Tibial nerve (tissue), 4 donors: ENCODE measurements at regions not wholly inside any gene's neighbourhood (a gene's known extent, or its start where the extent isn't known, plus 50 kb on each side); places are given as distances from the start of the nearest gene placed in this dataset.

ENCODE experiments used
- DNase-seq, 2 donors: peaks; one replicate each; pipeline ENCODE4 v3.0.0-alpha.2; 2019; ENCODE audit warnings: low spot score in 2 of 2
- H3K27ac ChIP-seq, 4 donors: fragments of 200-600 bp; sonication (generic) in 3 of 4; one replicate each; pipeline ENCODE4 v1.5.1; 2017 to 2019; ENCODE audit warnings: mild to moderate bottlenecking in 1 of 4
- H3K27me3 ChIP-seq, 2 donors: fragments of 200-600 bp; sonication (generic) in 1 of 2; one replicate each; pipeline versions ENCODE4 v1.5.1 to v1.6.0; 2017 to 2019
- H3K36me3 ChIP-seq, 3 donors: fragments of 200-600 bp; sonication (generic); one replicate each; pipeline ENCODE4 v1.5.1; 2018 to 2019
- H3K4me1 ChIP-seq, 4 donors: fragments of 200-600 bp; sonication (generic) in 3 of 4; one replicate each; pipeline ENCODE4 v1.5.1; 2017 to 2019
- H3K4me3 ChIP-seq, 4 donors: fragments of 200-600 bp; sonication (generic) in 3 of 4; one replicate each; pipeline ENCODE4 v1.5.1; 2017 to 2019; ENCODE audit warnings: mild to moderate bottlenecking in 1 of 4, moderate library complexity in 1 of 4
- H3K9me3 ChIP-seq, 4 donors: fragments of 200-600 bp; sonication (generic) in 3 of 4; one replicate each; pipeline ENCODE4 v1.5.1; 2017 to 2019
- CTCF ChIP-seq, 5 experiments: fragments of 200-600 bp in 3 of 5; fragments of 450-650 bp in 2 of 5; sonication (generic) in 3 of 5; IDR thresholded peaks; one replicate each; pipeline ENCODE4 v1.5.1; 2016 to 2019; ENCODE audit warnings: antibody characterized with exemption in 5 of 5, mild to moderate bottlenecking in 3 of 5, moderate library complexity in 2 of 5
- EP300 ChIP-seq, 2 donors: sonication (generic); formaldehyde crosslinking; IDR thresholded peaks; one replicate each; pipeline ENCODE4 v1.6.1; 2017; ENCODE audit warnings: antibody characterized with exemption in 2 of 2, mild to moderate bottlenecking in 1 of 2
- POLR2A ChIP-seq, 2 donors: fragments of 450-650 bp; IDR thresholded peaks; one replicate each; pipeline ENCODE4 v1.6.1; 2017; ENCODE audit warnings: antibody characterized with exemption in 2 of 2, mild to moderate bottlenecking in 2 of 2, moderate library complexity in 2 of 2
- WGBS, 2 donors: methylation state at CpG; one replicate each; pipeline ENCODE4 v1.1.5; 2018; 5-methylcytosine and 5-hydroxymethylcytosine counted together

- TF ChIP-seq EP300 (IDR thresholded peaks at IDR 0.05) = no peak
- no peak for TF ChIP-seq POLR2A (IDR thresholded peaks at IDR 0.05)
- TF ChIP-seq CTCF (IDR thresholded peaks at IDR 0.05) = no peak
- Histone ChIP-seq H3K9me3 (no peaks in the 10 kb centered on the region), H3K4me1 (no peaks in the 10 kb centered on the region), H3K27me3 (no peaks in the 10 kb centered on the region), H3K4me3 (no peak overlapping the region), H3K27ac (no peak overlapping the region), H3K36me3 (no peaks in the 10 kb centered on the region)
- no peak for DNase-seq
- 79 to 83% methylated on average over 3 of the region's 3 CpGs for WGBS, 2 donors
These were observed 230.1 kb downstream of the BARHL2 start for GRCh38 chr1:90486996-90487395.

GRCh38 chr1:90486134-90486824 is 230.8 kb downstream of the BARHL2 start:
- Histone ChIP-seq H3K36me3 (no peaks in the 10 kb centered on the region), H3K27me3 (no peaks in the 10 kb centered on the region), H3K27ac (no peak overlapping the region), H3K4me1 (no peaks in the 10 kb centered on the region), H3K4me3 (no peak overlapping the region), H3K9me3 (no peaks in the 10 kb centered on the region)
- 69 to 85% methylated on average over 1 of the region's 1 CpG for WGBS, 2 donors
- TF ChIP-seq CTCF (IDR thresholded peaks at IDR 0.05) (no peak), POLR2A (IDR thresholded peaks at IDR 0.05) (no peak), EP300 (IDR thresholded peaks at IDR 0.05) (no peak)
- DNase-seq = no peak

DNA sequence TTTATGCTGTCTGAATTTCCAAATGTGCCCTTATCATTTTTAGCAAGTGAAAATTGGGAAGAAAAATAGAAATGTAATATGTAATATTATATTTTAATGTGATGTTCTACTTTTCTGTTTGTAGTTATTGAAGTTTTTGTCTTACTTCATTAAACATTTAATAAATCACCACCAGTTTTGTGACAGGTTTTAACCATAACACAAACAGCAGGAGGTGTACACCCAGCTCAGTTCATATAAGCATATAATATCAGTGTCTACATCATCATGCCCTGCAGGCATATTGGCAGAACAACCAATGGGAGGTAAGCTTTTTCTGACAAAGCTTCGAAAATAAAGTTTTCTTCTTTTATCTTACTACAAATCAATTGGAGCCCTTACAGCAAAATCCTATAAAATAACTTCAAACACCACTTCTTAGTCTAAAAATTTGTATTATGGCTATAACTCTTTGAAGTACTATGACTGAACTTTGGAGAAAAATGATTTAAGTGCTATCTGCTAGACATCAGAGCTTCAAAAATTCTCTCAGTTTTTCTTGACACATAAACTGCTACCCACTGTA is 236.7 kb downstream of the BARHL2 start:
- Histone ChIP-seq H3K27me3 (no peaks in the 10 kb centered on the region), H3K27ac (no peak overlapping the region), H3K9me3 (no peaks in the 10 kb centered on the region), H3K4me3 (no peak overlapping the region), H3K4me1 (no peaks in the 10 kb centered on the region), H3K36me3 (no peaks in the 10 kb centered on the region)
- no peak for DNase-seq
- WGBS, 2 donors = 83 to 88% methylated on average over 1 of the region's 1 CpG
- no peak for TF ChIP-seq POLR2A (IDR thresholded peaks at IDR 0.05)
- TF ChIP-seq CTCF (IDR thresholded peaks at IDR 0.05) = no peak
- no peak for TF ChIP-seq EP300 (IDR thresholded peaks at IDR 0.05)

DNA sequence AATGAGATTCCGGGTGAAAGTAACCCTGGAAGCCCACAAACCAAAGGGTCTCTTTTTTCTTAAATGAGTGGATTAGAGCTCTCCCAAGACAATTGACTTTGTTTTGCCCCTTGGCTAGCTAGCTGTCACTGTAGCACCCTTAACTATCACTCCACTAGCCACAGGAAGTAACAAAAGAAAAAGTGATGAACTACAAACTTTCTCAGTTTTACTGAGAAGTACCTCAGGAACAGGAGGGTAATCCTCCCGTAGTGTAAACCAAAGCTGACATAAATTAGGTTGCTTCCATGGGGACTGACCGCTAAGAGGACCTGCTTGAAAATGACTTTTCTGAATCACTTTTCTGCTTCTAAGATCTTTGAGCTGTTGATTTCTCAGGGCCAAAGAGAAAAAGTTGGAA is 240.1 kb downstream of the BARHL2 start:
- Histone ChIP-seq H3K4me3 (no peak overlapping the region), H3K4me1 (no peaks in the 10 kb centered on the region), H3K27me3 (no peaks in the 10 kb centered on the region), H3K27ac (no peak overlapping the region), H3K36me3 (no peaks in the 10 kb centered on the region), H3K9me3 (no peaks in the 10 kb centered on the region)
- WGBS, 2 donors = 82 to 88% methylated on average over 3 of the region's 3 CpGs
- DNase-seq = no peak
- TF ChIP-seq CTCF (IDR thresholded peaks at IDR 0.05) (no peak), POLR2A (IDR thresholded peaks at IDR 0.05) (no peak), EP300 (IDR thresholded peaks at IDR 0.05) (no peak)

GRCh38 chr1:90476411-90476810 is 240.7 kb downstream of the BARHL2 start:
- DNase-seq = no peak
- Histone ChIP-seq H3K9me3 (no peaks in the 10 kb centered on the region), H3K27me3 (no peaks in the 10 kb centered on the region), H3K27ac (no peak overlapping the region), H3K4me1 (no peaks in the 10 kb centered on the region), H3K36me3 (no peaks in the 10 kb centered on the region), H3K4me3 (no peak overlapping the region)
- TF ChIP-seq EP300 (IDR thresholded peaks at IDR 0.05) = no peak
- 21 to 56% methylated on average over 1 of the region's 1 CpG for WGBS, 2 donors
